ENCODE measurements at regions not wholly inside any gene's neighbourhood (a gene's known extent, or its start where the extent isn't known, plus 50 kb on each side); places are given as distances from the start of the nearest gene placed in this dataset.

GRCh38 chr2:228377533-228377932 lies 196.0 kb upstream of the SPHKAP start:
- H3K9ac ChIP-seq (ENCODE audit: insufficient read depth, low read depth, low read length), result no peak overlapping the region
- WGBS (ENCODE audit: low lambda C conversion rate), result 2% methylated on average over 6 of the region's 6 CpGs
- BruUV-seq (replicated peaks), result no TSS peak

GRCh38 chr2:228374741-228375140 lies 193.3 kb upstream of the SPHKAP start:
- H3K79me2 ChIP-seq (ENCODE audit: insufficient read depth, low read length), result no peaks in the 10 kb centered on the region
- no peak overlapping the region for H2AFZ ChIP-seq (ENCODE audit: low read length)
- CTCF ChIA-PET (ENCODE audit: low intra/inter-chr PET ratio, low total read pairs), result no interaction called here
- no peaks in the 10 kb centered on the region for H3K27me3 ChIP-seq (ENCODE audit: control insufficient read depth in 1 of 2, insufficient read depth in 2 of 2, low read length in 2 of 2)
- H3K9me3 ChIP-seq (ENCODE audit: low read length), result peaks cover 83% of the 10 kb centered on the region
- no peak overlapping the region for H3K27ac ChIP-seq (ENCODE audit: extremely low read length, insufficient read depth, low read length)
- 2% methylated on average over 3 of the region's 3 CpGs for WGBS (ENCODE audit: low lambda C conversion rate)
- H3K4me1 ChIP-seq (ENCODE audit: insufficient read depth, low read length), result no peaks in the 10 kb centered on the region
- FAIRE-seq (no peak), ATAC-seq (no peak), DNase-seq (ENCODE audit: low spot score) (no peak)
- no peaks in the 10 kb centered on the region for H3K36me3 ChIP-seq (replicated peaks in 1 of 2; ENCODE audit: control insufficient read depth in 1 of 2, insufficient read depth in 2 of 2, low read length in 2 of 2)
- intact Hi-C loops (cut with micrococcal nuclease; ENCODE audit: unreplicated experiment), result no loop called here
- no peaks in the 10 kb centered on the region for H4K20me1 ChIP-seq (ENCODE audit: insufficient read depth, low read length)
- BruUV-seq (replicated peaks), result no TSS peak
- no peak overlapping the region for H3K9ac ChIP-seq (ENCODE audit: insufficient read depth, low read depth, low read length)
- in situ Hi-C loops (cut with HindIII; ENCODE audit: extremely low pct_ligation_motif_present, low pct_unique_long_range_greater_than_20kb), result no loop called here
- no peak overlapping the region for H3K4me3 ChIP-seq (replicated peaks in 1 of 3; ENCODE audit: insufficient read depth in 1 of 3, low read depth in 2 of 3, low read length in 3 of 3)
- H3K4me2 ChIP-seq (ENCODE audit: low read depth, low read length), result no peak overlapping the region
- POLR2A ChIA-PET, result no interaction called here
- TF ChIP-seq HDAC6 (IDR thresholded peaks at IDR 0.05; ENCODE audit: low read depth, low read length) (no peak), ZSCAN21 (CRISPR knock-in tag; IDR thresholded peaks at IDR 0.05; ENCODE audit: borderline replicate concordance) (no peak), CC2D1A (CRISPR knock-in tag; IDR thresholded peaks at IDR 0.05) (no peak), GMEB1 (CRISPR knock-in tag; IDR thresholded peaks at IDR 0.05; ENCODE audit: borderline replicate concordance) (no peak), NRL (CRISPR knock-in tag; IDR thresholded peaks at IDR 0.05; ENCODE audit: borderline replicate concordance) (no peak), BORCS8-MEF2B (CRISPR knock-in tag; IDR thresholded peaks at IDR 0.05) (no peak), MXD3 (CRISPR knock-in tag; IDR thresholded peaks at IDR 0.05) (no peak), ZNF20 (CRISPR knock-in tag; IDR thresholded peaks at IDR 0.05) (no peak), CENPX (CRISPR knock-in tag; IDR thresholded peaks at IDR 0.05) (no peak), KDM6A (CRISPR knock-in tag; IDR thresholded peaks at IDR 0.05; ENCODE audit: low read depth) (no peak), ZBTB38 (CRISPR knock-in tag; IDR thresholded peaks at IDR 0.05) (no peak), SMYD3 (CRISPR knock-in tag; IDR thresholded peaks at IDR 0.05) (no peak), KDM4B (CRISPR knock-in tag; IDR thresholded peaks at IDR 0.05) (no peak), HOXA9 (CRISPR knock-in tag; IDR thresholded peaks at IDR 0.05; ENCODE audit: borderline replicate concordance) (no peak), MTF1 (CRISPR knock-in tag; IDR thresholded peaks at IDR 0.05) (no peak), TAF15 (IDR thresholded peaks at IDR 0.05; ENCODE audit: low read depth, low read length, poor library complexity, severe bottlenecking) (no peak), MTA1 (CRISPR knock-in tag; IDR thresholded peaks at IDR 0.05; ENCODE audit: borderline replicate concordance) (no peak)

More at GRCh38 chr2:228377533-228377932, 196.0 kb upstream of the SPHKAP start:
- Histone ChIP-seq H3K79me2 (ENCODE audit: insufficient read depth, low read length) (no peaks in the 10 kb centered on the region), H3K4me3 (replicated peaks in 1 of 3; ENCODE audit: insufficient read depth in 1 of 3, low read depth in 2 of 3, low read length in 3 of 3) (no peak overlapping the region), H3K9me3 (ENCODE audit: low read length) (peaks cover 77% of the 10 kb centered on the region), H3K27ac (ENCODE audit: extremely low read length, insufficient read depth, low read length) (no peak overlapping the region), H4K20me1 (ENCODE audit: insufficient read depth, low read length) (no peaks in the 10 kb centered on the region), H2AFZ (ENCODE audit: low read length) (no peak overlapping the region), H3K36me3 (replicated peaks in 1 of 2; ENCODE audit: control insufficient read depth in 1 of 2, insufficient read depth in 2 of 2, low read length in 2 of 2) (no peaks in the 10 kb centered on the region), H3K4me2 (ENCODE audit: low read depth, low read length) (no peak overlapping the region), H3K27me3 (ENCODE audit: control insufficient read depth in 1 of 2, insufficient read depth in 2 of 2, low read length in 2 of 2) (no peaks in the 10 kb centered on the region), H3K4me1 (ENCODE audit: insufficient read depth, low read length) (no peaks in the 10 kb centered on the region)
- CTCF ChIA-PET (ENCODE audit: low intra/inter-chr PET ratio, low total read pairs), result no interaction called here
- intact Hi-C loops (cut with micrococcal nuclease; ENCODE audit: unreplicated experiment), result no loop called here
- no peak for ATAC-seq
- no peak for TF ChIP-seq ZNF83 (CRISPR knock-in tag; IDR thresholded peaks at IDR 0.05; ENCODE audit: borderline replicate concordance)
- TF ChIP-seq CREB1 (IDR thresholded peaks at IDR 0.05), result 0 out of 2 replicates have a peak, but pooled peaks have one; percentile 11
- no peak for TF ChIP-seq CREB1 (CRISPR knock-in tag; IDR thresholded peaks at IDR 0.05)
- FAIRE-seq, result no peak
- in situ Hi-C loops (cut with HindIII; ENCODE audit: extremely low pct_ligation_motif_present, low pct_unique_long_range_greater_than_20kb), result no loop called here
- DNase-seq (ENCODE audit: low spot score), result no peak
- POLR2A ChIA-PET, result no interaction called here

All from HepG2 (cell line).